NT2/D1 (cell line): ENCODE measurements at regions not wholly inside any gene's neighbourhood (a gene's known extent, or its start where the extent isn't known, plus 50 kb on each side); places are given as distances from the start of the nearest gene placed in this dataset.

Experiments used
- SUZ12 ChIP-seq: IDR thresholded peaks from 2 replicates; pipeline ENCODE4 v1.6.1; 2011; ENCODE audit not compliant: insufficient read length, insufficient read depth; ENCODE audit errors: extremely low read depth
- YY1 ChIP-seq: IDR thresholded peaks from 2 replicates; pipeline ENCODE4 v1.6.1; 2011; ENCODE audit not compliant: insufficient read length, insufficient read depth
- ZNF274 ChIP-seq: IDR thresholded peaks from 2 replicates; pipeline ENCODE4 v1.6.1; 2011; ENCODE audit warnings: mild to moderate bottlenecking, low read depth, low read length

- TF ChIP-seq ZNF274 (no peak), YY1 (no peak), SUZ12 (no peak)
Measured at GRCh38 chr22:35197071-35197470, 60.2 kb upstream of the HMGXB4 start.
